ENCODE measurements at regions not wholly inside any gene's neighbourhood (a gene's known extent, or its start where the extent isn't known, plus 50 kb on each side); places are given as distances from the start of the nearest gene placed in this dataset.

DNA sequence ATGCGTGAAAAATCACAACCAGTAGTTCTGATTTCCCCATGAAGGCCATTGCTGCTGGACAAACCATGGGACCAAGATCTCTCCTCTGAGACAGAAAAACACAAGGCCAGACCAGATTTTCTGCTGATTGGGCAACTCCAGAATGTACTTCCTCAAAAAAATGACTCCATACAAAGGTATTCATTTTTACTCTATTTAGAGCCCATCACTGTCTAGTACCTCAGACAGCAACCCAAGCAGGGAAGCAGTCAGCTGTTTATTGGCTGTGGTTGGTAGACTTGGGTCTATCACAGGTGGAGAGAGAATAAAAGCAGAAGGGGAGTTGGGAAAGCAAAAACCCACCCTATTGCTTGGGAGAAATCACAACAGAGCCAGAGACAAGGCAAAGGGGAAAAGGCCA, 219.9 kb downstream of the PIK3C3 start:
- Histone ChIP-seq H3K4me3 (ENCODE audit: low read length) (no peak overlapping the region), H3K27me3 (replicated peaks; ENCODE audit: control insufficient read depth, insufficient read depth, low read length) (no peaks in the 10 kb centered on the region), H3K9ac (ENCODE audit: low read length) (no peak overlapping the region), H3K9me3 (ENCODE audit: control insufficient read depth, low read length) (no peaks in the 10 kb centered on the region), H3K36me3 (ENCODE audit: control insufficient read depth, insufficient read depth, low read length, severe bottlenecking) (no peaks in the 10 kb centered on the region), H3K4me1 (ENCODE audit: control insufficient read depth, insufficient read depth, low read length) (no peaks in the 10 kb centered on the region)
- DNase-seq (ENCODE audit: low read depth), result no peak

DNA sequence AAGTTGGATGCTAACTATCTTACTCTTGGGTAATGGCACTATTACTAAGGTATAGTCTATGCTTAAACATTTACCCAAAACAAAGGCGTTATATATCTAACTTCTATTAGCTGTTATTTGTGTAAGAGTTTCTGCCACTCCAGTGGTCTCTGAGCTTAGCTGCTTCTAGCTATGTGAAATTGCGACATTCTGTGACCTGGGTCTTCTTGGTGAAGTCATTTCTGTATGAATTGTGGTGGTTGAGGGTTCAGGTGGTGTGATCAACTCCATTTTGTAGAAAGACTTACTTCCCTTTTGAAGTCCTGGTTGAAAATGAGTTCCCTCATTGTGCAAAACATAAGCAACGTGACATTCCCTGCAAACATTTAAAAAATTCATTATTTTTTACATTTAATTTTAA, 221.6 kb downstream of the PIK3C3 start:
- Histone ChIP-seq H3K36me3 (ENCODE audit: control insufficient read depth, insufficient read depth, low read length, severe bottlenecking) (no peaks in the 10 kb centered on the region), H3K4me1 (ENCODE audit: control insufficient read depth, insufficient read depth, low read length) (no peaks in the 10 kb centered on the region), H3K27me3 (replicated peaks; ENCODE audit: control insufficient read depth, insufficient read depth, low read length) (no peaks in the 10 kb centered on the region), H3K9me3 (ENCODE audit: control insufficient read depth, low read length) (no peaks in the 10 kb centered on the region), H3K4me3 (ENCODE audit: low read length) (no peak overlapping the region), H3K9ac (ENCODE audit: low read length) (no peak overlapping the region)
- DNase-seq (ENCODE audit: low read depth), result no peak

DNA sequence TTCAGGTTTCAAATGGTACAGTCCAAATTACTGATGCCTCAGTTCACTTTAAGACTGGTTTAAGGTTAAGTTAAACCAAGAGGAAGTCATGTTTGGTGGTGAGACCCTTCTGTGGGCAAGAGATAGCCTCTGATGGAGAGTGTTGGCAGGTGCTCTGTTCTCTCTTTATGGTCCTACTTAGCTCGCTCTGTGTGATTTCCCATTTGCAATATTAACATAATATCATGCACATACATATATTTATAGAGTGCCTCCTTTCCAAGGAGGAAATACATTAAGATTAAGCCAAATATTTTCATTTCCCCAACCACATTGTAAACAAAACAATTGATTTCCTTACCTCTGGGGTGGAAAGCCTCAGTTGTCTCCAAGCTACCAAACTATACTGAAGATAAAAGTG, 222.4 kb downstream of the PIK3C3 start:
- Histone ChIP-seq H3K9ac (ENCODE audit: low read length) (no peak overlapping the region), H3K27me3 (replicated peaks; ENCODE audit: control insufficient read depth, insufficient read depth, low read length) (no peaks in the 10 kb centered on the region), H3K9me3 (ENCODE audit: control insufficient read depth, low read length) (no peaks in the 10 kb centered on the region), H3K4me1 (ENCODE audit: control insufficient read depth, insufficient read depth, low read length) (no peaks in the 10 kb centered on the region), H3K4me3 (ENCODE audit: low read length) (no peak overlapping the region), H3K36me3 (ENCODE audit: control insufficient read depth, insufficient read depth, low read length, severe bottlenecking) (no peaks in the 10 kb centered on the region)
- DNase-seq (ENCODE audit: low read depth), result no peak

DNA sequence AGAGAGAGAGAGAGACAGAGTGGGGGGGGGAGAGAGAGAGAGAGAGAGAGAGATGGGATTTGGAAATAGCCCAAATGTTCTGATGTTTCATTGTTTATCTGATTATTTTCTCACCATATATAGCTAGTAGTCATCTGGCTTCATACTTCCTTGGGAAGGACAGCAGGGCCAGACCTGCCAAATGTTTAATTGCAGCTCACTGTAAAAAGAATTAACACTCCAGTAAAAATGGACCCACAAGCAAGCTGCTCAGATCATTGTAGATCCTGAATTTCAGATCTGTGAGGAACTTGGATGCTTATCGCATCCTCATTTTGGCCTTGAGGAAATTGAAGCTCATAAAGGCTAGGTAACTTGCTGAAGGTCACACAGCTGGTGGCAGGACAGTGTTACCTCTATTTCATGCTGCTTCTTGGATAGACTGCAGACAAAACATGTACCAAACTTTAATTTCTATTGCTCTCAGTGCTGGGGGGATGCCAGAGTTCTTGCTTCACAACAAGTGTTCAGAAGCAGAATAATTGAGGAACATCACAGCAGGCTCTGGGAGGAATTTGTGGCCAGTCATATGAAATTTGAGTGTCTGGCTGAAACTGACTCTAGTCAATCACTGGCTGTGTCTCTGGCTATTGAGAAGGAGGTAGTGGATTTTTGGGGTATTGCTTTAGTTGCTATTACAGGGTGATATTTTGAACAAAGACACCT, 223.5 kb downstream of the PIK3C3 start:
- H3K27me3 ChIP-seq (replicated peaks; ENCODE audit: control insufficient read depth, insufficient read depth, low read length), result no peaks in the 10 kb centered on the region
- no peak overlapping the region for H3K9ac ChIP-seq (ENCODE audit: low read length)
- H3K36me3 ChIP-seq (ENCODE audit: control insufficient read depth, insufficient read depth, low read length, severe bottlenecking), result no peaks in the 10 kb centered on the region
- H3K9me3 ChIP-seq (ENCODE audit: control insufficient read depth, low read length), result no peaks in the 10 kb centered on the region
- peaks cover 4% of the 10 kb centered on the region for H3K4me1 ChIP-seq (ENCODE audit: control insufficient read depth, insufficient read depth, low read length)
- no peak overlapping the region for H3K4me3 ChIP-seq (ENCODE audit: low read length)
- peak; percentile 29 for DNase-seq (ENCODE audit: low read depth)

DNA sequence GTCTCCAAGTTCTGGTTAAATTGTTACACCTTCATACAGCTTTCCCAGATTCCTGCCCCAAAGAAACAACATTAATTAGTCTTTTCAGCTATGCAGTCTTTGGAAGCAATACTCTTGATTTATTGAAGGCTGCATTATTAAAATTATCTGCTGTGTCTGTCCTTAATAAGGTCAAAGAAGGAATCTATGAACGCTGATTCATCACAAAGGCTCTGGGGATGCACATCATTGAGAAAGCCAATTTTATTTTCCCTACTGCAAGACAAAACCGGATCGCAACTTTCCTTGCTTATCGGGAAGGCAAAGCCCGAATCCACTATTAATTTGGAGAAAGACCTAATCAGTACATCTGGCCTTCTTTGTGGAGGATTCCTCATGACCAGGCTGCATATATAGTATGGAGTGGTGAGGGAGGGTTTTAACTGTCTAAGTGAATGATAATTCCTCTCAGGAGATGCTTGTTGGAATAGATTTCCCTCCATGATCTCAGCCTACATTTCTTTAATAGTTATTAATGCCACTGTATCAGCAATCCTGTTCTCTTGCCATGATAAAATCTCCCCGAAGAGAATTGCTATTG, 224.6 kb downstream of the PIK3C3 start:
- Histone ChIP-seq H3K27me3 (replicated peaks; ENCODE audit: control insufficient read depth, insufficient read depth, low read length) (no peaks in the 10 kb centered on the region), H3K36me3 (ENCODE audit: control insufficient read depth, insufficient read depth, low read length, severe bottlenecking) (no peaks in the 10 kb centered on the region), H3K9me3 (ENCODE audit: control insufficient read depth, low read length) (no peaks in the 10 kb centered on the region), H3K9ac (ENCODE audit: low read length) (no peak overlapping the region), H3K4me1 (ENCODE audit: control insufficient read depth, insufficient read depth, low read length) (peaks cover 8% of the 10 kb centered on the region), H3K4me3 (ENCODE audit: low read length) (no peak overlapping the region)
- DNase-seq (ENCODE audit: low read depth), result no peak

DNA sequence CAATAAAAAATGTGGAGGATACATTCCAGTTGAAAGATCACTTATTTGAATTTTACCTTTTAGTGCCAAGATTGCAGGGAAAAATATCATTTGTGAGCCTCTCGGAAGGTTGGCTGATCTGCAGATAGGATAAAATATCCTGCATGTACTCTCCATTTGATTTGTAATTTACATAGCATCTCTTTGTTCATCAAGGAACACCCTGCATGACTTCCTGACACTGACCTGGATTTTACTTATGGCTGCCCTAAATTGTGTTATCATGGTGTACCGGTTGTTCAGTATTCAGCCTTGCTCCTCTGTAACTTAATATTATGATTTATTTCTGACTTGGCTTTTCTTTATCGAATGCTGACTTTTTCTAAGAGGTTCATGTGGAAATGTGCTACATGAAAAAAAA, 226.4 kb downstream of the PIK3C3 start:
- H3K9ac ChIP-seq (ENCODE audit: low read length), result no peak overlapping the region
- no peak for DNase-seq (ENCODE audit: low read depth)
- no peaks in the 10 kb centered on the region for H3K9me3 ChIP-seq (ENCODE audit: control insufficient read depth, low read length)
- peaks cover 8% of the 10 kb centered on the region for H3K4me1 ChIP-seq (ENCODE audit: control insufficient read depth, insufficient read depth, low read length)
- H3K36me3 ChIP-seq (ENCODE audit: control insufficient read depth, insufficient read depth, low read length, severe bottlenecking), result no peaks in the 10 kb centered on the region
- H3K27me3 ChIP-seq (replicated peaks; ENCODE audit: control insufficient read depth, insufficient read depth, low read length), result no peaks in the 10 kb centered on the region
- H3K4me3 ChIP-seq (ENCODE audit: low read length), result no peak overlapping the region

DNA sequence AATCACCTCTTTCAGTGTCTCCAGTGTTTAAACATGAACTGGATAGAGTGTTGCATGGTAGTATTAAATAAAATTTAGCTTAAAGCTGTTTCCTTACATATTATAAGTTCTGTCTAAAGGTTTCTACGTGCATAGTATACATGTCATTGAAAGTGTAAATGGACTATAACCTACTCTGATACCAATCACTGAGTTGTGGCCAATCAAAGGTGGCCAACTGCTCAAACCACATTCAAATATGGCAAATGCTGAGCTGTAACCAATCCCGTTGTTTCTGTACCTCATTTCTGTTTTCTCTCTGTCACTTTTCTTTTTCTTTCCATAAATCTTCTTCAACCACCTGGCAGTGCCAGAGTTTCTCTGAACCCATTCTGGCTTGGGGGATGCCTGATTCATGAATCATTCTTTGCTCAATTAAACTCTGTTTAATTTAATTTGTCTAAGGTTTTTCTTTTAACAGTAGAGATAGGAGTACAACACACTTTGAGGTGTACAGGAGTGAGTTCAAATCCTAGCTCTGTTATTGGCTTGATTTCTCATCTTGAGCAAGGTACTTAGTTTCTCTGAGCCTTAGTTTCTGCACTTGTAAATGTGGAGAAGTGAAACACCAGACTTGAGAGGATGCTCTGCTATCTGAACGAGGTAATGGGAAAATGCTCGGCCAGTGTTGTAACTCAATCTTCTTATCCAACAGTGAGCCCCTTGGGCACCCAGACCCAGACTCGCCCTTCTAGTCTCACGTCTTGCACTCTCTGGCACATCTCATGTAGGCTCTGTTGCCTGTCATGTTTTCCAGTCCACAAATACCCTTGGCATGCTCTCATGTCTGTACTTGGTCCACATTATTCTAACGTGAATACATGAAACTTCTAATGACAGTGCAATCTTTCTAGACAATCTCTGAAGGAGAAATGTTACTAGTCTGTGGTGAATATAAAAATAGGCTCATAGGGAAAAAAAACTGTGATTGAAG, 228.0 kb downstream of the PIK3C3 start:
- H3K4me1 ChIP-seq (ENCODE audit: control insufficient read depth, insufficient read depth, low read length), result peaks cover 8% of the 10 kb centered on the region
- H3K36me3 ChIP-seq (ENCODE audit: control insufficient read depth, insufficient read depth, low read length, severe bottlenecking), result no peaks in the 10 kb centered on the region
- peak; percentile 53 for DNase-seq (ENCODE audit: low read depth)
- no peaks in the 10 kb centered on the region for H3K9me3 ChIP-seq (ENCODE audit: control insufficient read depth, low read length)
- H3K4me3 ChIP-seq (ENCODE audit: low read length), result no peak overlapping the region
- no peaks in the 10 kb centered on the region for H3K27me3 ChIP-seq (replicated peaks; ENCODE audit: control insufficient read depth, insufficient read depth, low read length)
- H3K9ac ChIP-seq (ENCODE audit: low read length), result no peak overlapping the region

DNA sequence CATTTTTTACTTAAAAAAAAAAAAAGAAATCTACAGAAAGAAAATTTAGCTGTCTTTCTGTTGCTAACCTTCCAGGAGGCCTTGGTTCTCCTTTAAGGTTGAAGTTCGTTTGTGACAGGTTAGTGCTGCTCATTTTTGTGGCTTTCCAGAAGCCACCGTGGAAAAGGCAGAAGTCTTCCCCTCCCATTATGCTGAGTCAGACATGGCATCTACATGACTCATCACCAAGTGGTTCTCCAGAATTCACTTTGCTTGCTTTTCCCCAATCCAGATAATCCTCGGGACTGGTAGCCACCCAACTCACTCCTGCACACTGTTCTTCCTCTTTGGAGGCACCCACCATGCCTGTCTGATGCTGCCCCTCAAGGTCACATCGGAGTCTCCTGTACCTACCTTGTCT, 228.7 kb downstream of the PIK3C3 start:
- Histone ChIP-seq H3K4me3 (ENCODE audit: low read length) (no peak overlapping the region), H3K4me1 (ENCODE audit: control insufficient read depth, insufficient read depth, low read length) (peaks cover 8% of the 10 kb centered on the region), H3K9ac (ENCODE audit: low read length) (no peak overlapping the region), H3K27me3 (replicated peaks; ENCODE audit: control insufficient read depth, insufficient read depth, low read length) (no peaks in the 10 kb centered on the region), H3K36me3 (ENCODE audit: control insufficient read depth, insufficient read depth, low read length, severe bottlenecking) (no peaks in the 10 kb centered on the region), H3K9me3 (ENCODE audit: control insufficient read depth, low read length) (no peaks in the 10 kb centered on the region)
- DNase-seq (ENCODE audit: low read depth), result peak; percentile 73

DNA sequence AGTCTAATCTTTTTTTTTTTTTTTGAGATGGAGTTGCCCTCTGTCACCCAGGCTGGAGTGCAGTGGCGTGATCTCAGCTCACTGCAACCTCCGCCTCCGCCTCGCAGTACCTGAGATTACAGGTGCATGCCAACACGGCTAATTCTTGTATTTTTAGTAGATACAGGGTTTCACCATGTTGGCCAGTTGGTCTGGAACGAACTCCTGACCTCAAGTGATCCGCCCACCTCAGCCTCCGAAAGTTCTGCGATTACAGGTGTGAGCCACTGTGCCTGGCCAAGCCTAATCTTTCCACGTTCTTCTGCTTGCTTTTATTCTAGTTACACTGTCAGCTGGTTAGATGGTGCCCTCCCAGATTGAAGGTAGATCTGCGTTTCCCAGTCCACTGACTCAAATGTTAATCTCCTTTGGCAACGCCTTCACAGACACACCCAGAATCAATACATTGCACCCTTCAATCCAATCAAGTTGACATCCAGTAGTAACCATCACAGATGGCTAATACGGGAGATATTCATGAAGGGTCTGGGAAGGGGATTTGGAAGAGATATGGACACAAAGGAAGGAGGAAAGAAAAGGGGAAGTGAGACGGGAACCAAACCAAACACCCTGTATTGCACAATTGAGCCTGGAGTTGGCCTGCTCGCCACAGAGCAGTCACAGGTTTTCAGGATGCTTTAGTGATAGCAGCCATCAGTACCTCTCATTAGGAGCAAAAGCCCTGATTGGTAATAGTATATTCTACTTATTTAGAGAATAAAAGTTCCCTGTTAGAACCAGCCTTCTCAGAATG, 229.8 kb downstream of the PIK3C3 start:
- H3K4me3 ChIP-seq (ENCODE audit: low read length), result no peak overlapping the region
- H3K27me3 ChIP-seq (replicated peaks; ENCODE audit: control insufficient read depth, insufficient read depth, low read length), result no peaks in the 10 kb centered on the region
- no peaks in the 10 kb centered on the region for H3K36me3 ChIP-seq (ENCODE audit: control insufficient read depth, insufficient read depth, low read length, severe bottlenecking)
- H3K9me3 ChIP-seq (ENCODE audit: control insufficient read depth, low read length), result no peaks in the 10 kb centered on the region
- no peak for DNase-seq (ENCODE audit: low read depth)
- no peak overlapping the region for H3K9ac ChIP-seq (ENCODE audit: low read length)
- peaks cover 8% of the 10 kb centered on the region for H3K4me1 ChIP-seq (ENCODE audit: control insufficient read depth, insufficient read depth, low read length)

DNA sequence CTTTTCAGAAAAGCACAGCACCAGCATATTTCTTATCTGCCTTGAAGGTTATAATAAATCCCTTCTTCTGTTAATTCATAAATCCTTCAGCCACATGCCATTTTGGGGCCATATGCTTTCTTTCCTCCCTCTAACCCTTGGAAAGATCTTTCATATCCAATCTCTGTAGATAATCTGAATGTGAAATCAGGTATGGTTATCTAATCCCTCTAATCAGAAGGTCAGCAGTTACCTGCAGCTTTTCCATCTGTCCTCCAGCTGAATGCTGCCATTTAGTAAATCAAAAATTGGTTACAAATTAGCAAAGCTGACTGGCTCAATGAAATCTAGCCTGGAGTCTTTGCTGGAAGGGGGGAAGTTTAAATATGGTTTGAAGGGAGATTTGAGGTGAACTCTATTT, 230.5 kb downstream of the PIK3C3 start:
- Histone ChIP-seq H3K9ac (ENCODE audit: low read length) (no peak overlapping the region), H3K27me3 (replicated peaks; ENCODE audit: control insufficient read depth, insufficient read depth, low read length) (no peaks in the 10 kb centered on the region), H3K4me1 (ENCODE audit: control insufficient read depth, insufficient read depth, low read length) (peaks cover 8% of the 10 kb centered on the region), H3K36me3 (ENCODE audit: control insufficient read depth, insufficient read depth, low read length, severe bottlenecking) (no peaks in the 10 kb centered on the region), H3K9me3 (ENCODE audit: control insufficient read depth, low read length) (no peaks in the 10 kb centered on the region), H3K4me3 (ENCODE audit: low read length) (no peak overlapping the region)
- no peak for DNase-seq (ENCODE audit: low read depth)
